HG02759 (cell line): ENCODE measurements at regions not wholly inside any gene's neighbourhood (a gene's known extent, or its start where the extent isn't known, plus 50 kb on each side); places are given as distances from the start of the nearest gene placed in this dataset.
"Not testable (repeated sequence)": the region's sequence is repeated elsewhere in the genome, so short reads cannot be mapped to it uniquely, and the experiment has no call there.

Experiments used
- ATAC-seq: cut with Tn5 transposase; IDR thresholded peaks from one replicate; pipeline ENCODE4 v1.9.1; 2021; ENCODE audit warnings: mild to moderate bottlenecking, moderate library complexity; ENCODE audit not compliant: unreplicated experiment

GRCh38 chr11:21625982-21626381 lies 566.9 kb upstream of the ANO5 start:
- peak; percentile 56 for ATAC-seq

GRCh38 chr11:21628641-21629040 lies 564.2 kb upstream of the ANO5 start:
- no peak for ATAC-seq

GRCh38 chr11:21630934-21631478 lies 561.9 kb upstream of the ANO5 start:
- peak; percentile 64 for ATAC-seq

GRCh38 chr11:21631991-21632390 lies 560.9 kb upstream of the ANO5 start:
- no peak for ATAC-seq

- ATAC-seq = no peak
These were observed 558.4 kb upstream of the ANO5 start for GRCh38 chr11:21634491-21634890.

GRCh38 chr11:21634956-21635355 lies 557.9 kb upstream of the ANO5 start:
- ATAC-seq = no peak

- peak; percentile 57 for ATAC-seq
These were observed 557.3 kb upstream of the ANO5 start for GRCh38 chr11:21635394-21636145.

- ATAC-seq = peak; percentile 52
These were observed 556.3 kb upstream of the ANO5 start for GRCh38 chr11:21636561-21636960.

- peak; percentile 65 for ATAC-seq
These were observed 552.4 kb upstream of the ANO5 start for GRCh38 chr11:21640491-21640890.

- ATAC-seq = no peak
These were observed 551.0 kb upstream of the ANO5 start for GRCh38 chr11:21641869-21642268.

GRCh38 chr11:21646351-21646750 lies 546.5 kb upstream of the ANO5 start:
- ATAC-seq = no peak

GRCh38 chr11:21650961-21651360 lies 541.9 kb upstream of the ANO5 start:
- ATAC-seq = no peak

GRCh38 chr11:21653951-21654421 lies 538.9 kb upstream of the ANO5 start:
- ATAC-seq = no peak

GRCh38 chr11:21656065-21656464 lies 536.8 kb upstream of the ANO5 start:
- ATAC-seq = no peak

GRCh38 chr11:21658654-21659193 lies 534.2 kb upstream of the ANO5 start:
- no peak for ATAC-seq

GRCh38 chr11:21659377-21659776 lies 533.5 kb upstream of the ANO5 start:
- not testable (repeated sequence) for ATAC-seq

- no peak for ATAC-seq
These were observed 532.9 kb upstream of the ANO5 start for GRCh38 chr11:21659961-21660360.

- no peak for ATAC-seq
These were observed 517.8 kb upstream of the ANO5 start for GRCh38 chr11:21675049-21675616.

- ATAC-seq = no peak
These were observed 505.2 kb upstream of the ANO5 start for GRCh38 chr11:21687643-21688042.

GRCh38 chr11:21704539-21704938 lies 488.3 kb upstream of the ANO5 start:
- ATAC-seq = no peak

- ATAC-seq = no peak
These were observed 485.7 kb upstream of the ANO5 start for GRCh38 chr11:21707116-21707739.

GRCh38 chr11:21710809-21711208 lies 482.1 kb upstream of the ANO5 start:
- no peak for ATAC-seq
